Stimulated activated CD4-positive, alpha-beta T cell treated with anti-CD3 and anti-CD28 coated beads, Interleukin-2, amount 100 ng/mL, for 4 hours (primary cell): ENCODE measurements at regions not wholly inside any gene's neighbourhood (a gene's known extent, or its start where the extent isn't known, plus 50 kb on each side); places are given as distances from the start of the nearest gene placed in this dataset.

Experiments
- DNase-seq: peaks from one replicate; pipeline ENCODE4 v3.0.0-alpha.2; 2020; ENCODE audit warnings: low read depth

DNA sequence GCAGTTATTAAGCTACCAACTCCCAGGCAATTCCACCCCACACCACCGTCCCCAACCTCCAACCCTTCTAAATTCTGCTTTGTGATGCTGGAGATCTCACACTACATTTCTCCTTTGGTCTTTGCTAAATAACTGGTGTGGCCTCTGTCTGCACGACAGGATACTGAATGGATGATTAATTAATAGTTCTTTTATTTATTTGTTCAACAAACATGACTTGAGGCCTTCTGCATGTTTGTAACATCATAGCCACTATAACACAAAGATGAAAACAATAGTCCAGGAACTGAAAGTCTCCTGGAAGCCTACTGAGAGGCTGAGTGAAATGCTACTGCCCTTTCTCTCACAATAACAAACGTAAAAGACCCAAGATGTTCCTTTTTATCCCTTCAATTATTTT is 609.5 kb upstream of the UBE2E2 start:
- no peak for DNase-seq

DNA sequence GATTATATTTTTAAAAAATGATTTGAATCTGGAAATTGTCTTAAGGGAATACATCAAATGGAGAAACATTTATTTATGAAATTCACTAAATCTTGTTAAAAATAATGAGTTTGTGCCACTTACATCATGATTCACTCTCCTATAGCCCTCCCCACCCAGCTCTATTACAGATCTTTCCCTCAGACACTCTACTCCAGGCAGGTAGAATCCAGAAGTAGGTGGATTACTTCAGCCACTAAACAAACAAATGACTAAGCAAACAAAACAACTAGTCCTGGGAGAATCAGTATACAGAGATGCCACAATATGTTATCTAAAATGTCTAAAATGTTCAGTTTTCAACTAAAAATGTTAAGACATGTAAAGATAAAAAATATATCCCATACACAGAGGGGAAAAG is 608.1 kb upstream of the UBE2E2 start:
- DNase-seq, result no peak

DNA sequence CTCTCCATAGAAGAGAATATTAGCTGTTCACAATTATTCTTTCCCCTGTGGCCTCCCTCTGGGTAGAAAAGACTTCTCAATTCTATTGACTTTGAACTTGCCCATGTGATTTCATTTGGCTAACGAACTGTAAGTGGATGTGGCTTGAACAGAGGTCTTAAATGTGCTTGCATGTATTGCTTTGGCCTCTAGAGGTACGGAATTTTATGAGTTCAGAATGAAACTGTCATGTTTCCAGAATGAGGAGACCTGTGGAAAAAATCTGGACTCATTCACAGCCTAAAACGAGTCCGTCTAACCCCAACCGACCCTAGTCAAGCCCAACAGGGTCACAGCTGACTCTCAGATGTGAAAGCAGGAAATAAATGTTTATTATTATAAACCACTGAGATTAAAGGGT is 596.7 kb upstream of the UBE2E2 start:
- no peak for DNase-seq

DNA sequence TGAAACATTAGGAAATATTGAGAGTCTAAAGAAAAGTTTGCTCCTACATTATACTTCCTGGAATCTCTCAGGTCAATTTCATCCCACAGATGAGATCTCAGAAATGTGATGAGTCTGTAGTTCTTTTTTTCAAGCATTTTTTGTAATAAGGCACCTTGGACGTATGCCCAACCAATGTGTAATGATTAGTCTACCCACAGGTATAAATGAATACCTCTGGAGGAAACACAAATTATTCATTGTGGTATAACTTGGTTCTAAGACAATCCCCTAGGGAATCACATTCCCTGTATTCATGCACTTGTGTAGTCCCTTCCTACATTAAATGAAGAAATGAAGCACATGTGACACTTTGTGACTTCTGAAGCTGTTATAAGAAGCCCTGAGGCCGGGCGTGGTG is 596.2 kb upstream of the UBE2E2 start:
- no peak for DNase-seq

DNA sequence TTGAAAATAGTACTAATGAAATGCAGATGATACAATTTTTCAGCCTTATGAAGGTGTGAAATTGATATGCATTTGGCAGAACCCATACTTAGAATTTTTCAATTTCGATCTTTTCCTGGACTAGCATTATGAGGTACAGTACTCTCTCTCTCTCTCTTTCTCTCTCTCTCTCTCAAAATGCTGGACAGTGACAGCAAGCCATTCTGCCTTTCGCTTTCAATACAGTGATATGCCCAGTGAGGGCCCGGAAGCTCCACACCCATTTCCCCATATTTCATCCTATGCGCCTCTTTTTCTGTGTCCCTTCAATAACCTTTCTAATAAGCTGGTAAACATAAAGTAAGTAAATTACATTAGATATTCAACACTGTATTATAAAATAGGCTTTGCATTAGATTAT is 595.0 kb upstream of the UBE2E2 start:
- no peak for DNase-seq

DNA sequence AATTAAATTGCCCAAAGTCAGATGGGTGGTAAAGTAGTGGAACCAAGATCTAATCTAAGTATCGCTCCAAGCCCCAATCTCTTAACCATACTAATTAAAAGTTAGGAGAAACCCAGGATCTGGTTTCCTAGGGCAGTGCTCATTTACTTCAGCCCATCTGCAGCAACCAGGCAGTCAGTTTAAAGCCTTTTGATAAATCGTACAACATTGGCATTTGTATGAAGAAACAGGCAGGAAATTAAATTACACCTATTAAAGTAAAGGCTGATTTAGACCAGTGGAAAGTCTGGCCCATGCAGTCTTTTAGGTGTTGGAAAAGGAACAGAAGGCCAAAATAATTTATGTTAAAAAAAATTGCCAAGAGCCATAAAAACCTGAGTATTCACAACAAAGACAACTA is 594.4 kb upstream of the UBE2E2 start:
- no peak for DNase-seq

DNA sequence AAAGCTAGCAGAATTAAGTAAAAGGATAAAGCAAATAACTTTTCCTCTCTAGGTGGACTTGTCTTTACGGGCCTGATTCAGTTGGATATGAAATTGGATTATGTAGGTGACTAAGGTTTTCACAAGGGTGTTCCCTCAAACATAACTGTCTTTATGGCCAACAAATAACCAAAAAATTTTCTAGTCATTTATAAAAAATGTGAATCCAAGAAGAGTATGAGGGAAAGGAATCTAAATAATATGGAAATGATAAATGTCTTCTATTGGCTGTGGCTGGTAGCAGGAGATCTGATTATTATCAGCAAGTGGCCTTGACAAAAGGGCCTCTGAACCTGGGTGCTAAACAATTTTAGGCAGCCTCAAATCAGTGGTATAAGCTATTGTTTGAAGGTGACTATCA is 594.0 kb upstream of the UBE2E2 start:
- DNase-seq, result no peak

DNA sequence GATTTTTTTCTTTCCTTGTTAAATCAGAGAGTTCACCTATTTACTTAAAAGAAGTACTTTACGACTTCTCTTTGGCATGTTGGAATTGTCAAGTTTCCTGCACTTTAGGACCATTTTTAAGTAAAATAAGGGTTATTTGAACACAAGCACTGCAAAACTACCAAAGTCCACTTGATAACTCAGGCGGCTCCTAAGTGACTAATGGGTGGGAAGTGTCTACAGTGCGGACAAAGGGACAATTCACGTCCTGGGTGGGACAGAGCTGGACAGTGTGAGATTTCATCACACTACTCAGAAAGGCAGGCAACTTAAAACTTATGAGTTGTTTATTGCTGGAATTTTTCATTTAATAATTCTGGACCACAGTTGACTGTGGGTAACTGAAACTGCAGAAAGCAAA is 590.2 kb upstream of the UBE2E2 start:
- DNase-seq, result no peak

DNA sequence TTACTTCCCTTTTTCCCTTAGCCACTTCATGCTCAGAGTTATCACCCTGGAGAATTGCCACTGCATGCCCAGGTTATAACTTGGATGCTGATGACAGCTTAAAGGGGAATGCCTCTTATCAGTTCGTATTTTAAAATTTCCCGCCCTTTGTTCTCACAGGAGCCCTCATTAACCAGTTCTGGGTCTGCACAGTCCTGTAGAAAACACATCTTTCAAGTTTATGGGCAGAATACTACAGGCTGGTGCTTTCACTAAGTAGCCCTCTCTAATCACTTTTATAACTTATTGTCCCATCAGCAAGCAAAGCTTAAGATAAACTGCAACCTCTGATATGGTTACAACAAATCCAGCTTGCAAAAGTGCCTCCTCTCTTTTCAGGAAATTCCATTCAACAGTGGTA is 587.3 kb upstream of the UBE2E2 start:
- no peak for DNase-seq

DNA sequence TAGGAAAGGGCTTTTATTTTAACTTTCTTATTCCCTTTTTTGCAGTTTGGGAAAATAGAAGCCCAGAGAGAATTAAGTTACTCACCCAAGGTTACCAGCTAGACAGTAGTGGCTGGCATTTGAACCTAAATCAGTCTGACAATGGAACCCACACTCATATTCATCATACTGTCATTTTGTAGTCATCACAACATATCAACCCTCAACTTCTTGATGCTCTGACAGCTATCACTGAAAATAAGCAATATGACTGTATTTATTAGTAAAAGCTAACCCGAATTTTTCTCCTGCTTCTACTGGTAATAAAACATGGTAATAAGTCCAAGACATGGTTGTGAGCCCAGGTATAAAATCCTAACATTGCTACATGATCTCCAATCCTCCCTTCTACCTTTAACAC is 585.8 kb upstream of the UBE2E2 start:
- no peak for DNase-seq

DNA sequence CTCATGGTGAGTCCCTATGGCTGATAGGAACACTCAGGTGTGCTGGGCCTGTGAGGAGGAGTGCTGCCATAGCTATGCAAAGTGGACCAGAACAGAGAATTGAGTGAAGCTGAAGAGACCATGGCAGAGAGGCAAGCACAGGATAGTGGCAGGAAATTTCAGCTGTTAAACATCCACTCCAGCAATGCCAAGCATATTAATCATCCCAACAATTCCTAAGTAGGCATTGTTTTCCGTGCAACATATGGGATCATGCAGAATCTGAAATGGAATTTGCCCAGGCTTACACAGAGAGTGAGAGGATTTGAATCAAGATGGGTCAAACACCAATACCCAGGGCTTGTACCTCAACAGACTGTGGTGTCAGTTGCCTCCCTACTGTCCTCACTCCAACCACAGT is 582.6 kb upstream of the UBE2E2 start:
- DNase-seq, result no peak

DNA sequence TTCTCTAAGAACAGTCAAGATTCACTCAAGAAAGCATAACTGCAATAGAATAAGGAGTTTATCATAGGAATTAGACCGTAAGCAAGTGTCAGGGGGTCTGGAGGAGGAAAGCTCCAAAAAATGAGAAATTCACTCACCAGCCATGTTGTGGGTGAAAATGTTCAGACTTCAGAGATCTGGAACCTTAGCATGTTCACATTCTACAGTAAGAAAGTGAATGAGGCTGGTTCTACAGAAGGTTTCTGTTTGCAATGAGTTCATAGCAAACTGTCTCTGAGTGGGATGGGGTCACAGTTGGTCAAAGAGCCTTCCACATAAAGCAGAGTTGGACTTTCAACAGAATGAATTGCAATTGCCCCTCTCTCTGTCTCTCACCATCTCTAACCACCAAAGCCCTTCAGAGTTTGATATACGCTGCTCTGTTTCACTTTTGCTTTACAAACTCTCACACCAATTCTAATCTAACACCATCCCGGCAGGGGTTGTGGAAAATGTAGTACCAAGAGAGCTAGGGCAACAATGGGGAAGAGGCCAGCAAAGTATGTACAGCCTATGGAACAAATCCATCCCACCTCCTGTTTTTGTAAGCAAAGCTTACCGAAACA is 581.8 kb upstream of the UBE2E2 start:
- DNase-seq, result no peak

DNA sequence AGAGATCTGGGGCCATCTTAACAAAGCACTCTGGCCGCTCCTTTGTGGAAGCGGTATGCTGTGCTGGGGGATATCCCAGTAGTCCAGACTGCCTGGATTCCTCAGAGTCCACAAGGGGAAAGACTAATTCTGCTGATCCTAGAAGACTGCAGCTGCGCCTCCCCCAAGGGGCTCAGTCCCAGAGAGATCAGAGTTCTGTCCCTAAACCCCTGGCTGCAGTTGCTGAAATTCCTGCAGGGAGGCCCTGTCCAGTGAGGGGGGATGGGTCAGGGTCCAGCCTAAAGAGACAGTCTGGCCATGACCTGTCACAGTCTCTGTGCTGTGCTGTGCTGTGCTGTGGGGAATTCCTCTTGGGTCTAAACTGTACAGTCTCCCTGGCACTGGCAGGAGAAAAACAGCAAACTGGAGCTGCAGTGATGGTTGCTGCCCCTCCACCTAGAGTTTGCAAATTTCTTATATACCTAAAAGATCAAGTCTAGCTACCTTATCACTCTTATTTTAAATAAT is 575.1 kb upstream of the UBE2E2 start:
- no peak for DNase-seq

GRCh38 chr3:22632536-22632935 is 570.6 kb upstream of the UBE2E2 start:
- no peak for DNase-seq

- no peak for DNase-seq
Observed at GRCh38 chr3:22634433-22634832, 568.7 kb upstream of the UBE2E2 start.

DNA sequence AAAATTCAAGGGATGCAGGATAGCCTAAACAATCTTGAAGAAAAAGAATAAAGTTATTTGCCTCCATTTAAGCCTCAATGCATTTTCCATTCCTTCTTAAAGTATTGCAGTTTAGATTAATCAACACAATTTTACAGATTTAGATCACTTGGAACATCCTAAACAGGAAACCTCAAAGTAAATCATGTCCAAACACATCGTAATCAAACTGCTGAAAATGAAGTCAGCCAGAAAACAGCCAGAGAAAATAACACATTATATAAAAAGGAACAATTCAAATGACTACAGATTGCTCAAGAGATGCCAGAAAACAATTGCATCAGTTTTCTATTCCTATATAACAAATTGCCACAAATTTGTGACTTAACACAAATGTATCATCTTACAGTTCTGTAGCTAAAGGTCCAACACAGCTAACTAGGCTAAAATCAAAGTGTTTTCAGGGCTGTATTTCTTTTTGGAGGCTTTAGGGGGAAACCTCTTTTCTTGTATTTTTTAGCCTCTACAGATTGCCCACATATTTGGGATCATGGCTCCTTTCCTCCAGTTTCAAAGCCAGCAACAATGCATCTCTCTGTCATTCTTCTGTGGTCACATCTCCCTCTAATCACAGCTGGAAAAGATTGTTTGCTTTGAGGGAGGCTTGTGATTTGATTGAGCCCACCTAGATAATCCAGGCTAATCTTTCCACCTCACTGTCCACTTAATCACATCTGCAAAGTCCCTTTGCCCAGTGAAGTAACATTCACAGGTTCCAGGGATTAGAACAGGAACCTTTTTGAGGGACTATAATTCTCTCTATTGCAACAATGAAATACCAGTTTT is 543.3 kb upstream of the UBE2E2 start:
- DNase-seq, result no peak

- DNase-seq, result no peak
Observed at GRCh38 chr3:22660606-22661005, 542.5 kb upstream of the UBE2E2 start.

DNA sequence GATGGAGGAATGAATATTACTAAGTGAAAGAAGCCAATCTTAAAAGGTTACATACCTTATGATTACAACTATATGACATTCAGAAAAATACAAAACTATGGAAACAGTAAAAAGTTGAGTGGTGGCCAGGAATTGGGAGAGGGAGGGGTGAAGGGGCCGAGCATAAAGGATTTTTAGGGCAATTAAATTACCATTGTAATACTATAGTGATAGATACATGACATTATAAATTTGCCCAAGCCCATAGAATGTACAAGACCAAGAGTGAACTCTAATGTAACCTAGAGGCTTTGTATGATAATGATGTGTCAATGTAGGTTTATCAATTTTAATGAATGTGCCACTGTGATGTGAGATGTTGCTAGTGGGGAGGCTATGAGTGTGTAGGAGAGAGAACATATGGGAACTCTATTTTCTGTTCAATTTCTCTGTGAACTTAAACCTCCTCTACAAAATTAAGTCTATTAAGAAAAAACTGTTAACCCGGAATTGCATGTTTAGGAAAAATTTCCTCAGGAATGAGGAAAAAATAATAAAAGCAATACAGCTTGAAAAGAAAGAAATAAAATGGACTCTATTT is 541.9 kb upstream of the UBE2E2 start:
- no peak for DNase-seq

- DNase-seq, result no peak
Observed at GRCh38 chr3:22665528-22665927, 537.6 kb upstream of the UBE2E2 start.

DNA sequence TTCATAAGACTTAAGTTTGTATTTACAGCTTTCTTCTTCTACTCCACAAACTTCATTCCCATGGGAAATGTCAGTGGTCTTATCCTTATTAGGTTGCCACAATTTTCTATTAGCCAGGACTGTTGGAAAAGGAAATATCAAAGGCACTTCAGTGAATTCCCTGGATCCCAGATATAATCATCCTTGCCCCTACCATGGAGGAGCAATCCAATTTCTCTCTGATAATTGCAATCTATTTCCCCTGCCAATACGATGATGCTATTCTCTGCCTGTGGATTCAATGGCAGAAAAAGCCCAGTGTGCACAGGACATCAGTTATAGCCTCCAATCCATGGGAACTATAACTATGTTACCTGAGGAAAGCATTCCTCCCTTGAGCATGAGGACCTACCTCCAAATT is 536.4 kb upstream of the UBE2E2 start:
- no peak for DNase-seq

DNA sequence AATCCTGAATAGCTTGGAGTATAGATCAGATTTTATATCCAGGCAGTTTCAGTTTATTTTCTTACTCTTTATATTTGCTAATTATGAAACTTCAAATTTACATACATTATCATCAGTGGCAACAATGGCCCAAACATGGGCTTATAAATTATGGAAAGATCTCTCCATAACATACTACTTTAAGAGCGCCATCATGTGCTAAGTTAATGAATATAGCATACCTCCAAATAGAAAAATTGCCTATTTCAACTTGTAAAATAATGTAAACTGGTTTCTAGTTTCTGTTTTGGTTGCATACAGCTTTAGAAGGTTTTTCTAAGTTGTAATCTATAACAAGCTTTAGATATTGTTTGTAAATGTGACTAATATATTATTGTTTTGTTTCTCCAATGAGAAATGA is 531.3 kb upstream of the UBE2E2 start:
- DNase-seq, result no peak

GRCh38 chr3:22684739-22685138 is 518.4 kb upstream of the UBE2E2 start:
- DNase-seq, result no peak

- no peak for DNase-seq
Observed at GRCh38 chr3:22685597-22685996, 517.5 kb upstream of the UBE2E2 start.

GRCh38 chr3:22691407-22691806 is 511.7 kb upstream of the UBE2E2 start:
- DNase-seq, result no peak
